GM18907 (cell line): ENCODE measurements at regions not wholly inside any gene's neighbourhood (a gene's known extent, or its start where the extent isn't known, plus 50 kb on each side); places are given as distances from the start of the nearest gene placed in this dataset.
"Not testable (repeated sequence)": the region's sequence is repeated elsewhere in the genome, so short reads cannot be mapped to it uniquely, and the experiment has no call there.

ENCODE experiments used
- ATAC-seq: cut with Tn5 transposase; IDR thresholded peaks from one replicate; pipeline ENCODE4 v1.9.1; 2021; ENCODE audit warnings: mild to moderate bottlenecking, moderate library complexity; ENCODE audit not compliant: unreplicated experiment

GRCh38 chr2:65749545-65749944 is 317.1 kb upstream of the SPRED2 start:
- ATAC-seq = no peak

GRCh38 chr2:65747875-65748274 is 315.5 kb upstream of the SPRED2 start:
- not testable (repeated sequence) for ATAC-seq

- ATAC-seq = no peak
Measured at GRCh38 chr2:65746931-65747675, 314.7 kb upstream of the SPRED2 start.

GRCh38 chr2:65744477-65745200 is 312.2 kb upstream of the SPRED2 start:
- ATAC-seq = no peak

GRCh38 chr2:65742977-65743376 is 310.6 kb upstream of the SPRED2 start:
- no peak for ATAC-seq

GRCh38 chr2:65739927-65740326 is 307.5 kb upstream of the SPRED2 start:
- ATAC-seq = no peak

- no peak for ATAC-seq
Measured at GRCh38 chr2:65737452-65738011, 305.1 kb upstream of the SPRED2 start.

- no peak for ATAC-seq
Measured at GRCh38 chr2:65731476-65731875, 299.1 kb upstream of the SPRED2 start.

GRCh38 chr2:65730186-65730585 is 297.8 kb upstream of the SPRED2 start:
- ATAC-seq = no peak

GRCh38 chr2:65729246-65729645 is 296.8 kb upstream of the SPRED2 start:
- no peak for ATAC-seq

- no peak for ATAC-seq
Measured at GRCh38 chr2:65728477-65729180, 296.2 kb upstream of the SPRED2 start.

GRCh38 chr2:65727816-65728215 is 295.4 kb upstream of the SPRED2 start:
- ATAC-seq = no peak

GRCh38 chr2:65727381-65727780 is 295.0 kb upstream of the SPRED2 start:
- ATAC-seq = no peak

- ATAC-seq = no peak
Measured at GRCh38 chr2:65724752-65725151, 292.4 kb upstream of the SPRED2 start.

- ATAC-seq = no peak
Measured at GRCh38 chr2:65724336-65724735, 291.9 kb upstream of the SPRED2 start.

- ATAC-seq = no peak
Measured at GRCh38 chr2:65722028-65722778, 289.8 kb upstream of the SPRED2 start.

- ATAC-seq = no peak
Measured at GRCh38 chr2:65716698-65717097, 284.3 kb upstream of the SPRED2 start.

- ATAC-seq = no peak
Measured at GRCh38 chr2:65715323-65715722, 282.9 kb upstream of the SPRED2 start.

- no peak for ATAC-seq
Measured at GRCh38 chr2:65714866-65715265, 282.5 kb upstream of the SPRED2 start.

- no peak for ATAC-seq
Measured at GRCh38 chr2:65711863-65712262, 279.5 kb upstream of the SPRED2 start.

- ATAC-seq = no peak
Measured at GRCh38 chr2:65710779-65711295, 278.4 kb upstream of the SPRED2 start.
